ENCODE measurements at regions not wholly inside any gene's neighbourhood (a gene's known extent, or its start where the extent isn't known, plus 50 kb on each side); places are given as distances from the start of the nearest gene placed in this dataset.

DNA sequence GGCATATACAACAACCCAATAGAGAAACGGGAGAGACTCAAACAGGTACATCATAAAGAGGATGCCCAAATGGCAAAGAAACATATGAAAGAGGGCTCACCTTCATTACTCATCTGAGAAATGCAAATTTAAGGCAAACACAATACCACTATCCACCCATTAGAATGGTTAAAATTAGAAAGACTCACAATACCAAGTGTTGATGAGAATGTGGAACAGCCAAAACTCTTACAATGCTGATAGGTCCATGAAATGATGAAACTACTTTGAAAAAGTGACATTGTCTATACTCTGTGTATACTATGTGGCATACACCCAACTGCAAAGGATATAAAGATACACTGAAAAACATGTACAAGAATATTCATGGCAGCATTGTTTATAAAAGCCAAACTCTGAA lies 96.2 kb upstream of the TSHZ3 start:
- Mint-ChIP-seq H3K9me3 (peaks cover 4% of the 10 kb centered on the region), H3K27me3 (no peaks in the 10 kb centered on the region), H3K27ac (no peak overlapping the region), H3K36me3 (ENCODE audit: low read depth) (no peaks in the 10 kb centered on the region), H3K4me3 (no peak overlapping the region), H3K4me1 (ENCODE audit: low read depth) (no peaks in the 10 kb centered on the region)
- intact Hi-C loops (cut with micrococcal nuclease), result no loop called here
- TF ChIP-seq, protein P1, sequence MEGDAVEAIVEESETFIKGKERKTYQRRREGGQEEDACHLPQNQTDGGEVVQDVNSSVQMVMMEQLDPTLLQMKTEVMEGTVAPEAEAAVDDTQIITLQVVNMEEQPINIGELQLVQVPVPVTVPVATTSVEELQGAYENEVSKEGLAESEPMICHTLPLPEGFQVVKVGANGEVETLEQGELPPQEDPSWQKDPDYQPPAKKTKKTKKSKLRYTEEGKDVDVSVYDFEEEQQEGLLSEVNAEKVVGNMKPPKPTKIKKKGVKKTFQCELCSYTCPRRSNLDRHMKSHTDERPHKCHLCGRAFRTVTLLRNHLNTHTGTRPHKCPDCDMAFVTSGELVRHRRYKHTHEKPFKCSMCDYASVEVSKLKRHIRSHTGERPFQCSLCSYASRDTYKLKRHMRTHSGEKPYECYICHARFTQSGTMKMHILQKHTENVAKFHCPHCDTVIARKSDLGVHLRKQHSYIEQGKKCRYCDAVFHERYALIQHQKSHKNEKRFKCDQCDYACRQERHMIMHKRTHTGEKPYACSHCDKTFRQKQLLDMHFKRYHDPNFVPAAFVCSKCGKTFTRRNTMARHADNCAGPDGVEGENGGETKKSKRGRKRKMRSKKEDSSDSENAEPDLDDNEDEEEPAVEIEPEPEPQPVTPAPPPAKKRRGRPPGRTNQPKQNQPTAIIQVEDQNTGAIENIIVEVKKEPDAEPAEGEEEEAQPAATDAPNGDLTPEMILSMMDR (IDR thresholded peaks at IDR 0.05), result no peak
- ATAC-seq, result no peak
- no peak for DNase-seq
- CTCF ChIA-PET, result no interaction called here
- POLR2A ChIA-PET, result no interaction called here

DNA sequence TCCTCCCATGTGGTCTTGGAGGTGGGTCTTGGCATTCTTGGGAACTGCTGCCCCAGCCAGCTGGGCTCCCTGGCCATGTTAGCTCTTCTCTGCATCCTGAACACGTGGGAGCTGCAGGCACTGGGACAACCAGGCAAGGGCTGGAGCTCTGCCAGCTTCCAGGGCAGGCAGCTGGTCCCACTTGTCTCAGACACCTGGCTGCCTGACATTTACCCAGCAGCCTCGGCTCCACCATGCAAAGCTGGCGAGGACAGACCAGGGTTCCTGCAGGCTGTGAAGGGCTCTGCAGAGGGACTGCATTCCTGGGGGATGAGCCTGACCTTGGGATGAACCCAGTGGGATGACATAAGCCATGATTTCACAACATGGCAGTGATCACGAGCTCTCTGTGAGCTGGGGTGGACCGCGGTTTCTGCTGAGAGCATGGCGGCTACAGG lies 99.0 kb upstream of the TSHZ3 start:
- Mint-ChIP-seq H3K27ac (no peak overlapping the region), H3K4me1 (ENCODE audit: low read depth) (no peaks in the 10 kb centered on the region), H3K36me3 (ENCODE audit: low read depth) (no peaks in the 10 kb centered on the region), H3K27me3 (peaks cover 5% of the 10 kb centered on the region), H3K4me3 (no peak overlapping the region), H3K9me3 (peaks cover 4% of the 10 kb centered on the region)
- DNase-seq (no peak), ATAC-seq (no peak)
- CTCF ChIA-PET, result no interaction called here
- TF ChIP-seq, protein P1 (IDR thresholded peaks at IDR 0.05), result no peak
- intact Hi-C loops (cut with micrococcal nuclease), result no loop called here
- POLR2A ChIA-PET, result interaction anchor here (1.6 kb wide), 1 partner anchor 10 kb away, joined by 4 read pairs; no protein-coding TSS in a partner anchor

DNA sequence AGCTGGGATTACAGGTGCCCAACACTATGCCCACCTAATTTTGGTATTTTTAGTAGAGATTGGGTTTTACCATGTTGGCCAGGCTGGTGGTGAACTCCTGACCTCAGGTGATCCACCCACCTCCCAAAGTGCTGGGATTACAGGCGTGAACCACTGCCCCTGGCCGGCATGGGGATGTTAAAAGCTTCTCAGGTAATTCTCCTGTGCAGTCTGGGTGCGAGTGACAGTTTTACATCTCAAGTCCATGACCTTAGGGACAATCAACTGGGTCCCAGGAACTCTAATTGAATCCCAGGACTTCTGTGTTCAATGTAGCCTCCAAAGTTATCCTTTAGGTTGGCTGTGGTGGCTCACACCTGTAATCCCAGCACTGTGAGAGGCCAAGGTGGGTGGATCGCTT lies 100.1 kb upstream of the TSHZ3 start:
- ChIA-PET POLR2A (interaction anchor here (1.6 kb wide), 1 partner anchor 12 kb away, joined by 4 read pairs; no protein-coding TSS in a partner anchor), CTCF (no interaction called here)
- Mint-ChIP-seq H3K4me1 (ENCODE audit: low read depth) (no peaks in the 10 kb centered on the region), H3K27me3 (peaks cover 5% of the 10 kb centered on the region), H3K9me3 (peaks cover 4% of the 10 kb centered on the region), H3K36me3 (ENCODE audit: low read depth) (no peaks in the 10 kb centered on the region), H3K27ac (no peak overlapping the region), H3K4me3 (no peak overlapping the region)
- TF ChIP-seq, protein P1 (IDR thresholded peaks at IDR 0.05), result no peak
- intact Hi-C loops (cut with micrococcal nuclease), result no loop called here
- DNase-seq (no peak), ATAC-seq (no peak)

DNA sequence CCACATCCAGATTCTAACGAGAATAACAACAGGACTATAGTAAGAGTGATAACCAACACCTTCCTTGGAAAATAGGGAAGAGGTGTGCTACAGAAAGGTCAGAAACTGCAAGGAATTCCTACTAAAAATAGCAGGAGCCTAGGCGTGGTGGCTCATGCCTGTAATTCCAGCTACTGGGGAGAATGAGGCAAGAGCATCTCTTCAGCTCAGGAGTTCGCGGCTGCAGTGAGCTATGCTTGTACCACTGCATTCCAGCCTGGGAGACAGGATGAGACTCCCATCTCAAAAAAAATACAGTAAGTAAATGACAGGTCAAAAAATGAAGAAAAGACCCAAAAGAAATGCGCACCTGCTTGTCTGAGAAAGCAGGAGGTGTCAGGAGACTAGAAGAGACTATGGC lies 101.5 kb upstream of the TSHZ3 start:
- H3K36me3 Mint-ChIP-seq (ENCODE audit: low read depth), result no peaks in the 10 kb centered on the region
- TF ChIP-seq, protein P1 (IDR thresholded peaks at IDR 0.05), result no peak
- intact Hi-C loops (cut with micrococcal nuclease), result no loop called here

DNA sequence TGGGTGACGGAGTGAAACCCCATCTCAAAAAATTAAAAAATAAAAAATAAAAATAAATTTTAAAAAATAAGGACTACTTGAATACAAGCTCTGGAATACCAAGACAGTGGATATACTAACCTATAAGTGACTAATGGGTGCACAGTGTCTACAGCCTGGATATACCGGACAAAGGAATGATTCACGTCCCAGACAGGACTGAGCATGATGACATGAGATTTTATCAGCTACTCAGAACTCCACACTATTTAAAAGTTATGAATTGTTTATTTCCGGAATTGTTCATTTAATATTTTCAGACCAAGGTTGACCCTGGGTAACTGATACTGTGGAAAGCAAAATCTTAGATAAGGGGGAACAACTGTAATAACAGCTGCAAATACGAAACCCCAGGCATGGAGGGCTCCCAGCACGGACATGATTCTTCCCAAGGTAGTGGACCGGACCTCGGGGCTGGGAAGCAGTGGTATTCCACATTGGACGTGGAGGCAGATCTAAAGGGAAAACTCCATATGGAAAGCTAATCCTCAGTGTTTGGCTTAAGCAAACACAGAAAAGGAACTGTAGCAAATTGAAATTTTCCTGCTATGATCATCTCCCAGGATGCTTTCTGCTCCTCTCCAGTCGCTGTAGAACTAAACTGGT lies 102.6 kb upstream of the TSHZ3 start:
- Mint-ChIP-seq H3K36me3 (ENCODE audit: low read depth) (no peaks in the 10 kb centered on the region), H3K27ac (no peak overlapping the region), H3K4me3 (no peak overlapping the region), H3K4me1 (ENCODE audit: low read depth) (no peaks in the 10 kb centered on the region), H3K27me3 (peaks cover 5% of the 10 kb centered on the region), H3K9me3 (no peaks in the 10 kb centered on the region)
- ChIA-PET CTCF (no interaction called here), POLR2A (no interaction called here)
- no peak for DNase-seq
- TF ChIP-seq, protein P1 (IDR thresholded peaks at IDR 0.05), result no peak
- intact Hi-C loops (cut with micrococcal nuclease), result no loop called here
- no peak for ATAC-seq

More for the DNA sequence above, 101.5 kb upstream of the TSHZ3 start:
- ChIA-PET POLR2A (no interaction called here), CTCF (no interaction called here)
- DNase-seq, result no peak
- Mint-ChIP-seq H3K4me3 (no peak overlapping the region), H3K9me3 (no peaks in the 10 kb centered on the region), H3K27me3 (peaks cover 5% of the 10 kb centered on the region), H3K4me1 (ENCODE audit: low read depth) (no peaks in the 10 kb centered on the region), H3K27ac (no peak overlapping the region)
- no peak for ATAC-seq
